Liver (tissue), 8 donors: ENCODE measurements at regions not wholly inside any gene's neighbourhood (a gene's known extent, or its start where the extent isn't known, plus 50 kb on each side); places are given as distances from the start of the nearest gene placed in this dataset.

Experiments
- DNase-seq: peaks from one replicate; pipeline ENCODE4 v3.0.0-alpha.2; 2017; ENCODE audit warnings: low spot score
- H3K27ac ChIP-seq, 2 donors: one replicate each; pipeline ENCODE4 v1.7.0; 2013; ENCODE audit warnings: inconsistent platforms in 2 of 2, low read length in 2 of 2, control low read depth in 1 of 2, low read depth in 1 of 2, mild to moderate bottlenecking in 1 of 2
- H3K27me3 ChIP-seq, 4 donors: one replicate each; pipeline versions ENCODE4 v1.6.1 to v1.7.0; 2013; ENCODE audit warnings: low read length in 3 of 4, inconsistent platforms in 1 of 4, mild to moderate bottlenecking in 1 of 4, moderate library complexity in 1 of 4; ENCODE audit not compliant: control insufficient read depth in 4 of 4, insufficient read depth in 4 of 4
- H3K36me3 ChIP-seq, 4 donors: one replicate each; pipeline versions ENCODE4 v1.6.1 to v1.7.0; 2013; ENCODE audit warnings: low read length in 3 of 4, mild to moderate bottlenecking in 3 of 4, low read depth in 1 of 4, moderate library complexity in 1 of 4; ENCODE audit not compliant: control insufficient read depth in 4 of 4, insufficient read depth in 3 of 4
- H3K4me1 ChIP-seq, 4 donors: one replicate each; pipeline versions ENCODE4 v1.6.1 to v1.7.0; 2013; ENCODE audit warnings: low read length in 3 of 4, mild to moderate bottlenecking in 3 of 4, moderate library complexity in 1 of 4; ENCODE audit not compliant: control insufficient read depth in 4 of 4, insufficient read depth in 4 of 4
- H3K4me3 ChIP-seq, 3 donors: one replicate each; pipeline versions ENCODE4 v1.6.1 to v1.7.0; 2013; ENCODE audit warnings: low read length in 3 of 3, control low read depth in 1 of 3, low read depth in 1 of 3, mild to moderate bottlenecking in 1 of 3
- H3K9ac ChIP-seq, 2 donors: one replicate each; pipeline ENCODE4 v1.7.0; 2013; ENCODE audit warnings: low read length in 2 of 2, mild to moderate bottlenecking in 2 of 2, moderate library complexity in 2 of 2, control low read depth in 1 of 2, low read depth in 1 of 2
- H3K9me3 ChIP-seq, 4 donors: one replicate each; pipeline versions ENCODE4 v1.6.1 to v1.7.0; 2013; ENCODE audit warnings: low read length in 3 of 4; ENCODE audit not compliant: control insufficient read depth in 4 of 4
- ATF3 ChIP-seq: IDR thresholded peaks from 2 replicates; pipeline ENCODE4 v1.6.1; 2016; ENCODE audit warnings: antibody characterized with exemption
- CTCF ChIP-seq: fragments of 150-350 bp; IDR thresholded peaks from 2 replicates; pipeline ENCODE4 v1.5.1; 2017; ENCODE audit warnings: improper control_type of control experiment, low read depth, low read length; ENCODE audit not compliant: missing input control
- EGR1 ChIP-seq, 2 donors: IDR thresholded peaks; 2 replicates each; pipeline ENCODE4 v1.6.1; 2016 to 2018; ENCODE audit warnings: antibody characterized with exemption in 2 of 2, low read depth in 2 of 2
- FOXA1 ChIP-seq: IDR thresholded peaks from 2 replicates; pipeline ENCODE4 v1.6.1; 2016; ENCODE audit warnings: antibody characterized with exemption
- FOXA2 ChIP-seq: IDR thresholded peaks from 2 replicates; pipeline ENCODE4 v1.6.1; 2016; ENCODE audit warnings: antibody characterized with exemption
- GABPA ChIP-seq, 2 donors: IDR thresholded peaks in 1 of 2; conservative IDR thresholded peaks in 1 of 2; 2 replicates each; pipeline ENCODE4 v1.6.1; 2016; ENCODE audit warnings: antibody characterized with exemption in 2 of 2, mild to moderate bottlenecking in 1 of 2, moderate library complexity in 1 of 2
- HNF4A ChIP-seq, 2 donors: conservative IDR thresholded peaks; 2 replicates each; pipeline ENCODE4 v1.6.1; 2016; ENCODE audit warnings: antibody characterized with exemption in 2 of 2, mild to moderate bottlenecking in 2 of 2
- HNF4G ChIP-seq: IDR thresholded peaks from 2 replicates; pipeline ENCODE4 v1.6.1; 2016; ENCODE audit warnings: antibody characterized with exemption
- JUND ChIP-seq, 2 donors: IDR thresholded peaks; 2 replicates each; pipeline ENCODE4 v1.6.1; 2016; ENCODE audit warnings: antibody characterized with exemption in 2 of 2
- MAX ChIP-seq: IDR thresholded peaks from 2 replicates; pipeline ENCODE4 v1.6.1; 2016; ENCODE audit warnings: antibody characterized with exemption
- NR2F2 ChIP-seq: IDR thresholded peaks from 2 replicates; pipeline ENCODE4 v1.6.1; 2016; ENCODE audit warnings: antibody characterized with exemption
- RAD21 ChIP-seq, 2 donors: IDR thresholded peaks; 2 replicates each; pipeline ENCODE4 v1.6.1; 2016; ENCODE audit warnings: antibody characterized with exemption in 2 of 2, mild to moderate bottlenecking in 2 of 2
- REST ChIP-seq: IDR thresholded peaks from 2 replicates; pipeline ENCODE4 v1.6.1; 2016; ENCODE audit warnings: antibody characterized with exemption, mild to moderate bottlenecking
- RXRA ChIP-seq, 2 donors: IDR thresholded peaks; 2 replicates each; pipeline ENCODE4 v1.6.1; 2017 to 2018; ENCODE audit warnings: antibody characterized with exemption in 2 of 2, mild to moderate bottlenecking in 1 of 2
- SP1 ChIP-seq: IDR thresholded peaks from 2 replicates; pipeline ENCODE4 v1.6.1; 2018; ENCODE audit warnings: antibody characterized with exemption, mild to moderate bottlenecking
- TAF1 ChIP-seq: conservative IDR thresholded peaks from 2 replicates; pipeline ENCODE4 v1.6.1; 2016; ENCODE audit warnings: antibody characterized with exemption, mild to moderate bottlenecking
- YY1 ChIP-seq: IDR thresholded peaks from 2 replicates; pipeline ENCODE4 v1.6.1; 2016; ENCODE audit warnings: antibody characterized with exemption, mild to moderate bottlenecking
- ZBTB33 ChIP-seq: IDR thresholded peaks from 2 replicates; pipeline ENCODE4 v1.6.1; 2016; ENCODE audit warnings: antibody characterized with exemption
- WGBS: extraction: QIAGEN DNeasy Blood & Tissue Kit; methylation state at CpG from one replicate; pipeline ENCODE4 v1.1.7; 2013; 5-methylcytosine and 5-hydroxymethylcytosine counted together
- donor health status: healthy.
- donor health status: healthy.
- donor health status: healthy.
- donor health status: healthy.
- donor health status: healthy.

GRCh38 chr12:131251336-131252101 is 297.8 kb downstream of the ADGRD1 start:
- 70% methylated on average over 16 of the region's 16 CpGs for WGBS
- H3K4me1 ChIP-seq = no peaks in the 10 kb centered on the region
- no peak overlapping the region for H3K4me3 ChIP-seq
- H3K27me3 ChIP-seq = peaks cover 0 to 5% (median 2%) of the 10 kb centered on the region in 4 donors
- no peak overlapping the region for H3K27ac ChIP-seq
- H3K9ac ChIP-seq = no peak overlapping the region
- H3K36me3 ChIP-seq = no peaks in the 10 kb centered on the region
- no peak for DNase-seq
- peaks cover 0 to 4% (median 0%) of the 10 kb centered on the region in 4 donors for H3K9me3 ChIP-seq
- no peak for TF ChIP-seq REST
- no peak for TF ChIP-seq ATF3
- no peak for TF ChIP-seq MAX

- no peak for TF ChIP-seq HNF4G
- TF ChIP-seq EGR1 (IDR thresholded peaks at IDR 0.05; ENCODE audit: low read depth in 2 of 2) = no peak
- TF ChIP-seq MAX = no peak
- no peak for TF ChIP-seq REST
- no peak for TF ChIP-seq TAF1
- TF ChIP-seq SP1 = no peak
- no peak for TF ChIP-seq CTCF
- TF ChIP-seq HNF4A (conservative IDR thresholded peaks at IDR 0.05) = no peak
- no peak for TF ChIP-seq YY1
- no peak for TF ChIP-seq RXRA (IDR thresholded peaks at IDR 0.05)
- no peak for TF ChIP-seq JUND (IDR thresholded peaks at IDR 0.05)
- no peak for TF ChIP-seq RAD21 (IDR thresholded peaks at IDR 0.05)
- TF ChIP-seq ZBTB33 = no peak
- TF ChIP-seq NR2F2 = no peak
- no peak for TF ChIP-seq GABPA (IDR thresholded peaks at IDR 0.05 in 1 of 2, conservative IDR thresholded peaks at IDR 0.05 in 1 of 2)
- no peak for TF ChIP-seq FOXA1
- no peak for TF ChIP-seq ATF3
- no peak for TF ChIP-seq FOXA2
- DNase-seq = no peak
- Histone ChIP-seq H3K9me3 (peaks cover 0 to 6% (median 0%) of the 10 kb centered on the region in 4 donors), H3K27ac (no peak overlapping the region), H3K36me3 (no peaks in the 10 kb centered on the region), H3K9ac (no peak overlapping the region), H3K4me3 (no peak overlapping the region), H3K4me1 (no peaks in the 10 kb centered on the region), H3K27me3 (peaks cover 0 to 7% (median 1%) of the 10 kb centered on the region in 4 donors)
- WGBS = 84% methylated on average over 6 of the region's 6 CpGs
These were observed 299.8 kb downstream of the ADGRD1 start for GRCh38 chr12:131253376-131254026.
